ENCODE measurements at regions not wholly inside any gene's neighbourhood (a gene's known extent, or its start where the extent isn't known, plus 50 kb on each side); places are given as distances from the start of the nearest gene placed in this dataset.

DNA sequence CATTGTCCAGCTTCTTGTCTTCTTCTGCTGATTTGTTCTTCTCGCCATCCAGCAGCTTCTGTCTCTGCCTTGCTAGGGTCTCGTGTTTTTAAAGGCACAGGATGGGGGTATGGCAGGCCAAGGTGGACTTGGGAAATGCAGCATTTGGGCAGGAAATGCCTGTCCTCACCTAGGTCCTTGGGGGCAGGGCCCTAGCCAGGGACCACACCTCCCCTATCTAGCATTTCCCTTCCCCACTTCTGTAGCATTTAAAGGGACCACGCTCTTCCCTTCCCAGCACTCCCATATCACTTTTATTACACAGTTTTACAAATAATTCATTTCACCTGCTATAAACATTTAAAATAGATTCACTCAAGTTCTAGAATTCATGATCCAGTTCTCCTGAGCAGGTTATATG is 315.4 kb upstream of the LMCD1 start:
- in situ Hi-C loops (cut with MboI; ENCODE audit: low sequenced_read_pairs) = no loop called here

DNA sequence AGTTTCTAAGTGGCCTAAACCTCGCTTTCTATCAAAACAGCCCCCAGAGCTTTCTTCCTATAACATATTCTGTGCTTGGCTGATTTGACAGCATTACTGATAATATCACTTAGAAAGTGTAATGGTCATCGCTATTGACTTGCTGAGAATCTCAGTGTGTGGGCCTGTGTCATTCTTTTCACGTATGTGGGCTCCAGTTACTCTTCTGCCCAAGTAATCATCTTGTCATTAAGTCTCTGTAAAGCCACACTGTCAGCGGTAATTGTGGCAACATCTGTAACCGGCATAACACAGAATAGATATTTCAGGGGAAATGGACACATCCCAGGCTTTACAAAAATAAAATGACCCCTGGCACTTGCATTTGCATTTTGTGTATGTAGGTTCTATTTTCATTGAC is 313.6 kb upstream of the LMCD1 start:
- in situ Hi-C loops (cut with MboI; ENCODE audit: low sequenced_read_pairs) = no loop called here

DNA sequence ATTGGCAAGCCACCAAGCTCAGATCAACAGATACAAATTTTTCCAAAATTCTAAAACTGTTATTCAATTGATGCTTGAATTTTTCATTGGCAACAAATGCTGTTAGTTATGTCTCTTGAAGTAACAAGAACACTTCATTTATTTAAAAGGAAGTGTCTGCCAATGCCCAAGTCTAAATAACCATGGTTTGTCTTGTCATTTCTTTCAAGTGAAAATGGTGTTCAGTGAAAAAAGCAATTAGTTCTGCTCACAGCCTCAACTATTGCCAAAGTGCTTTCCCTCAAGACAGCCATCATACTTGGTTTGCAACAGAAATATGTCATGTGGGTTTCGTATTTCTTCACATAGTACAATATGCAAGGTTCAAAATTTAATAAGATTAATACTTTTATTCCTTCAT is 312.6 kb upstream of the LMCD1 start:
- in situ Hi-C loops (cut with MboI; ENCODE audit: low sequenced_read_pairs) = no loop called here

DNA sequence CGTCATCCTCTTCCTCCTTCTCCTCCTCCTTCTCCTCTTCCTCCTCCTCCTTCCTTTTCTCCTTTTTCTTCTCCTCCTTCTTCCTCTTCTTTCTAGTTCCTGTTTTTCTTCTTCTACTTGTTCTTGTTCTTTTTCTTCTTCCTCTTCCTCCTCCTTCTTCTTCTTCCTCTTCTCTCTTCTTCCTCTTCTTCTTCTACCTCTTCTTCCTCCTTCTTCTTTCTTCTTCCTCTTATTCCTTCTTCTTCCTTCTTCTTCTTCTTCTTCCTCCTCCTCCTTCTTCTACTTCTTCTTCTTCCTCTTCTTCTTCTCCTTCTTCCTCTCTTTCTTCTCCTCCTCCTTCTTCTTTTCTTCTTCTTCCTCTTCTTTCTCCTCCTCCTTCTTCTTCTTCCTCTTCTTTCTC is 310.2 kb upstream of the LMCD1 start:
- in situ Hi-C loops (cut with MboI; ENCODE audit: low sequenced_read_pairs) = no loop called here

DNA sequence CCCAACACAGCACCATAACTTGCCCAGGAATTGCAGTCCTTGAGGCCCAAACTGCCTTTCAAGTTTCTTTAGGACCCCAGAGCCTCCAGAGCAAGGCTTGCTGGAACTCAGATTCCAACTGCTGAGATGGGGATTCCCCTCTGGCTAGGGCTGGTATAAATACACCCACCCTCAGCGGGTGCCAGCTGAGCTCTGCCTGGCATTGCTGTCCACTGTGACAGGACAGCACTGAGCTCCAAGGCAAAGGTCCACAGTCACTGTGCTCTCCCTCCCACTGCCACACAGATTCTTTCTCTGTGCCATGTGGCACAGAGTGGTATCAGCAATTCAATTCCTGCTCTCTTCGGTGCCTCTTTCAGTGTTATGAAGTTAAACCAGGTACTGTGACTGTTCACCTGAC is 304.2 kb upstream of the LMCD1 start:
- in situ Hi-C loops (cut with MboI; ENCODE audit: low sequenced_read_pairs) = no loop called here

DNA sequence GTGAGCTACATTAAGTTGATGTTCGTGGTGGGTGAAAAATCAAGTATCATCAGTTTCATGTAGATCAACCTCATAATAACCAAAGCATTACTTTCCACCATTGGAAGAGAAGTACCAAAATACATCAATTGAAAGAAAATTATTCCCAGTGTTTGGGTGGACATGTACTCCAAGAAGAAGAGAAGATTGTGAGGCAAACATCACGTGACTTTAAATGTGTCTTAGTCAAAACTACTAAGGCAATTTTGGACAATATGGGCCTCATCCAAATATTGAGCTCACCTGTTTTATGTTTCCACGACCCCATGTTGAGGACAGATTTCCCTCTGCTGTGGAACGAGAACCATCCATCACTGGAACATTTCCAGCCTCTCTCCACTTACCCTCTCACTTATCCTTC is 303.0 kb upstream of the LMCD1 start:
- in situ Hi-C loops (cut with MboI; ENCODE audit: low sequenced_read_pairs) = no loop called here

DNA sequence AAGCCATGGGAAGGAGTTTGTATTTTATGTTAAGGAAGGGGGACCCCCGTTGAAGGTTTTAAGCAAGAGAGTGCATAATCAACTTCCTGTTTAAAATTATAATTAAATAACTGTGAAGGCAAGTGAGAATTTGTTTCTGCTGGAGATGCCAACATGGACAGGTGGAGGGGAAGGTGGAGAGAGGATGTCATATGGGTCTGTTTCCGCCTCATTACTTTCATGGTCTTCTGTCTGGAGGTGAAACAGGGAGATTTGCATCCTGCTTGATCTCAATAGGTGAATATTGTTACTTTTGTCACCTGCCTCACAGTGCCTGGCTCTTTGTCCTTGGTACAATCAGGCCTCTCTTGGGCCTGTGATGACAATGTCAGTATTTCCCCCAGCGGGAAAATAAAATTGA is 300.6 kb upstream of the LMCD1 start:
- in situ Hi-C loops (cut with MboI; ENCODE audit: low sequenced_read_pairs) = no loop called here

DNA sequence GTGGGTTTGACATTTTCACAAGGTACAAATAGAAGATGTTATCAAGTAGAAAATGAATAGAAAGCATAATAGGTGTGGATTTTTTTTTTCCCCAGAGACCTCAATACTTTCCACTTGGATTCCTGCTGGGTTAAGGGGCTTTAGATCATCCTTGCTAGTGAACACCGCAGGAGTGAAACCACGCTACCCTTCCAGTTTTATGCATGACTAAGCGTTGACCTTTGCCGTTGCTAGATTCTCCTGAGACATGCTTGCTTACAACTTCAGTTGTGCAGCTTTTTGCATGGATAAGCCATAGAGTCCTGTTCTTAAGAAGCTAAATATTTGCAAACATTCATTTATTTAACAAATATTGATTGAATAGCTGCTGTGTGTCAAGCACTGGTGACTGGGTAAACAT is 299.7 kb upstream of the LMCD1 start:
- in situ Hi-C loops (cut with MboI; ENCODE audit: low sequenced_read_pairs) = no loop called here

DNA sequence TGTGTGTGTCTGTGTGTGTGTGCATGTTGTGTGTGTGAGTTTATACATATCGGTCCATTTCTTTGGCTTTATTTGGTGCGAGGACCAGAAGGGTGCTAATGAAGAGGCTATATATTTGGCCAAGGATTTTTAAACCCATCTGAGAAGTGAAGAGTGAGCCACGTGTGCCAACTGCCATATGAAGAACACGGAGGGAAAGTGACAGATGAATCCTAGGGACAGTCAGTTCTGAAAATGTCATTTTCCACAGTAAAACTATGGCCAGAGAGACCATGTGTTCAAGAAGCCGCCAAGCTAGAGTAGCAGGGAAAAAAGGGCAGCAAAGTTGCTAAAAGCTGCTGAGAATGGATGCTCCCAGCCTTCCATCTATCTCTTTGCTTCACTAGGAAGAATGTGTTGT is 297.3 kb upstream of the LMCD1 start:
- in situ Hi-C loops (cut with MboI; ENCODE audit: low sequenced_read_pairs) = no loop called here

DNA sequence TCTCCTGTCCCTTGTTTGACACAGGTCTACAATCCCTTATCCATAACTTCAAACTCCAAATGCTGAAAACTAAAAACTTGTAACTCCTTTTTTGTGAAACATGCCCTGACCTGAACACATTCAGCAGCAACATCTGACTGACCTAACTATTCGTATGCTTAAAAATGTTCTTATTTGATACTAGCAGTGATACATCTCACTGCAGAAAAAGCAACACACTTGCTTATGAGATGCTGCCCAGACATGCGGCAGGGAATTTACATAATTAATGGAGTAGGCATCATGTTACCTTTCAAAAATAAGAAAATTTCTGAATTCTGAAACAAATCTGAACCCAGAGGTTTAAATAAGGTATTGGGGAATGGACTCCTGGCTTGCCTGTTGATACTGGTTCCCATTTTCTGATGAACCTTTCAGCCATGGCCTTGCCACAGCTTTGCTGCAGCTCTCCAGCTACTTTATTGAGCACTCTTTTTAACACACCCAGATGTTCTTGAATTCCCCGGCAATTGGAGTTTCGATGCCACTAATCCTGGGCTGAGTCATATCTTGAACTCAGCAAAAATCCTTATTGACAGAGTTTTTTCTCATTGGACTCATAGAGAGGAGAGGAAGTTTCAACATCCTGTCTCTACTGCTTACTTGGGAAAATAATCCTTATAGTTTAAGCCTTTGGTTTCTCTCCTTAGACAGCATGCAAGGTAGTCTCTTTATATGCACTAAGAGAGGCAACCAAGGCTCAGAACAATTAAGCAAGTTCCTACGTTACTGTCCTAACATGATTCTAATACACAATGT is 296.6 kb upstream of the LMCD1 start:
- in situ Hi-C loops (cut with MboI; ENCODE audit: low sequenced_read_pairs) = no loop called here

DNA sequence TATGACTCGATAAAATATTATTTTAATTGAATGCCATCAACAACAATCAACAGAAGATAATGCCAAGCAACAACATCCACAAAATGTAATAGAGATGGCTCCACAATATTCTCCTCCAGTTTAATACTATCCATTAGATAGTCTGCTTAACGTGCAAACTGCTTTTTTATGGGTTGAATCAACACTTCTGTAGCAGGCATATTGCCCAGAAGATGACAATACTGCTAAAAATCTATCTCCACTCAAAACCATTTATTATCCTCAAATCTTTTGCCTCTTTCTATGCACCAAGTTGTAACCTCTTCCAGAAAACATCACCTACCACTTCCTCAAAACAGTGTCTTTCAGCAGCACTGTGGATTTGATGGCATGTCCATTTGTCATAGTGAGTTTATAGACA is 295.7 kb upstream of the LMCD1 start:
- in situ Hi-C loops (cut with MboI; ENCODE audit: low sequenced_read_pairs) = no loop called here

DNA sequence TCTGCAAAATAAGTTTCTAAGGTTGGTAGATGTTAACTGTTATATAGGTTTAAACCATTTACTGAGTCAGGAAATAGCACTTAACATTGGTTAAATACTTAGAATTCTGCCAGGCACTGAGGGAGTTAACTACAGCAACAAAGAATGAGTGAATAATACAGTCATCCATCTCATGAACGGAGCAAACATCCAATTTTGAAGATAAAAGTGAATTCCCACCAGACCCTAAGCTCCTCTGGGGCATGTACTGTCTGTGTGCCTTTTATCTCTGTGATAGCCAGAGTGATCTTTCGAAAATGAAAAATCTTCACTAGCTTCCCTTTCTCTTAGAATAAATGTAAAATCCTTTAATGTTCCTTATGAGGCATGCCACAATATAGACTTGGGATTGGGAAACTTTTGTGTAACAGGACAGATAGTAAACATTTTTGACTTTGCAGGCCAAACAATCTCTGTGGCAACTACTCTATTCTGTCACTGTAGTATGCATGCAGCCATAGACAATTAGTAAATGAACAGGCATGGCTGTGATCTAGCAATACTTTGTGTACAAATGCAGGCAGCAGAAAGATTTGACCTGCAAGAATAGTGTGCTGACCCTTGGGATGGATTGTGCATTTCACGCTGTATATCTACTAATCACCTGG is 294.5 kb upstream of the LMCD1 start:
- in situ Hi-C loops (cut with MboI; ENCODE audit: low sequenced_read_pairs) = no loop called here

DNA sequence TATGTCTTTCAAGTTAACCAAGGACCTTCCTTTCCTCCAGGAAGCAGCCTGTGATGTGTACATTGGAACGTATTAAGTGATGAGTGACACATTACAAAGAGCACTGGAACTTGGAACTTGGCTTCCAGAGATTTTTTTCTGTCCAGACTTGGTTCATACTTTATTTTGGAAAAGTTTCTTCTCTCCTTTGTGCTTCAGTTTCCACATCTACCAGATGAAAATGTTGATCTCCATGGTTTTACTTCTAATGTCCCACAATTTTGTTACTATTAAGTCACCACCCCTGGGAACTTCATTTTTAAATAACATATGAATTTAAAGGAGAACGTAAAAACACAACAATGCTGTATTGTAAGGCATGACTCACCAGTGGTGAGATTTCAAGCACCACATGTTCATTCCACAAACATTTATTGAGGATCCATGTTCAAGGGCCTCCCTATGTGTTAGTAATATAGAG is 290.7 kb upstream of the LMCD1 start:
- in situ Hi-C loops (cut with MboI; ENCODE audit: low sequenced_read_pairs) = no loop called here

DNA sequence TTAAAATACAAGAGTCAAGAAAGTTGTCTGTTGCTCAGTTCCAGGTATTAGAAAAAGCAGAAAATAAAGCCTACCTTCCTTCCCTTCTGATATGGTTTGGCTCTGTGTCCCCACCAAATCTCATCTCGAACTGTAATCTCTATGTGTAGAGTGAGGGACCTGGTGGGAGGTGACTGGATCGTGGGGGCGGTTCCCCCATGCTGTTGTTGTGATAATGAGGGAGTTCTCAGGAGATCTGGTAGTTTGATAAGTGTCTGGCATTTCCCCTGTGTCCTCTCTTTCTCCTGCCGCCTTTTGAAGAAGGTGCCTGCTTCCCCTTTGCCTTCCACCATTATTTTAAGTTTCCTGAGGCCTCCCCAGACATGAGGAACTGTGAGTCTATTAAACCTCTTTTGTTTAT is 288.8 kb upstream of the LMCD1 start:
- in situ Hi-C loops (cut with MboI; ENCODE audit: low sequenced_read_pairs) = no loop called here

DNA sequence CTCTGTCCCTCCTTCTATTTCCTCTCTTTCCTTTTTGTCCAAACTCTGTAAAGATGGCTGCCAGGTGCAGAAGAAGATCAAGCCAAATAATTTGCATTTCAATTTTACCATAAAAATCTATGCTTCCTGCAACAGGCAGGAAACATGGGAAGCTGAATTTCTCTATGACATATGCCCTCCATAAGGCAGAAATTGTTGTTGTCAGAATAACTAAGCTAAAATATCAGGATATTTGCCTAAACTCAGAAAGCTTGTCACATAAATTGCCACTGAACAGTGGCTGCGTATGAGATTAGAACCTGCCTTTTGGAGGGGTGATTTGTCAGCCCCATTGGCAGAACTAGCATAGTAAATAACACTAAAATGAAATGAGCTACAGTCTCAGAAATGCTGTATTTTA is 288.3 kb upstream of the LMCD1 start:
- in situ Hi-C loops (cut with MboI; ENCODE audit: low sequenced_read_pairs) = no loop called here

DNA sequence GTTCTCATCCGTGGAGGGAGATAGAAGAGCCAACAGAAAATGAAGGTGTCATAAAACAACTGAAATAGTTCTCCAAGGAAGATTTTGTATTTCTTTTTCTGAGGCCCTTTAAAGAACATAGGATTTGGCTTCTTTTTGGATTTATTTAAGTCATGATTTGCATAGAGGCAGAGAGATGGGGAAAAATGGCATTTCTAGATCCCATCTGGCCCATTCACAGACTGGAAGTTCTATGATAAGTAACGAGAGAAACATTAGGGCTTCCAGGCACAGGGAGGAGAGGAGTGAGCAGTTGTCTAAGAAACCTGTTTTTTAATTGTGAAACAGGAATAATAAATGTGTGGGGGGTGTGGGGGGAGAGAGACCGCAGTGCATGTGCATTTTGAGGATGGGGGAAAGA is 285.8 kb upstream of the LMCD1 start:
- in situ Hi-C loops (cut with MboI; ENCODE audit: low sequenced_read_pairs) = no loop called here

DNA sequence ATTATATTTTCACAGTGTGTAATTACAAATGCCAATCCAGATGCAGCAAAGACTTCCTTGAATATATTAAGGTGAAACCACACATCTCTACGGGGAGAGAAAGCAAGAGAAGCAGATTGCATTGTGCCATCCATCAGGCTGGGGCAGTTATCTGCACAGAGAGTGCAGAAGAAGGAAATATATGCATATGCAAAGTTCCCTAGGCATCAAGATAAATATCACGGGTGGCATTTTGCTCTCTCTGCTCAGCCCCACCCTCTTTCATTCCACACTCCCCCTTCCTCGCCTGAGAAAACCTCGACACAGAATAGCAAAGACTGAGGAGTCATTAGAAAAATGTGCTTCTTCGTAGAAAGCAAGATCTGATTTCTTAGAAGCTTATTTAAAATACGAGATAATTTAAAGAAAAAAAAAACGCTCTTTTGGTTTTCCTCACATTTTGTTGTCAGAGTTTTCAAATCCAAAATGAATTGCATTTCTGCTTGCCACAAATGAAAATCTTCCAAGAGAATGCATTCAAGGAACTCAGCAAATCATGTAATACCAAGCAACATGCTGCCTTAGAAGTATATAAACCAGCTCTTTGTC is 283.2 kb upstream of the LMCD1 start:
- in situ Hi-C loops (cut with MboI; ENCODE audit: low sequenced_read_pairs) = no loop called here

DNA sequence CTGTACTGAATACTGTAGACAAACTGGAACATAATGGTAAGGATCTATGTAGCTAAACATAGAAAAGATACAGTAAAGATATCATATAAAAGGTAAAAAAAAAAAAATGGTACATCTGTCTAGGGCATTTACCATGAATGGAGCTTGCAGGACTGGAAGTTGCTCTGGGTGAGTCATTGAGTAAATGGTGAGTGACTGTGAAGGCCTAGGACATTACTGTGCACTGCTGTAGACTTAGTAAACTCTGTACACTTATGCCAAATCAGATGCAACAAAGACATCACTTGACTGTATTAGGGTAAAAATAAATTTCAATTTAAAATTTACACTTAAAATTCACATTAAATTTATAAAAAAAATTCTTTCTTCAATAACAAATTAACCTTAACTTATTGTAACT is 281.3 kb upstream of the LMCD1 start:
- in situ Hi-C loops (cut with MboI; ENCODE audit: low sequenced_read_pairs) = no loop called here

DNA sequence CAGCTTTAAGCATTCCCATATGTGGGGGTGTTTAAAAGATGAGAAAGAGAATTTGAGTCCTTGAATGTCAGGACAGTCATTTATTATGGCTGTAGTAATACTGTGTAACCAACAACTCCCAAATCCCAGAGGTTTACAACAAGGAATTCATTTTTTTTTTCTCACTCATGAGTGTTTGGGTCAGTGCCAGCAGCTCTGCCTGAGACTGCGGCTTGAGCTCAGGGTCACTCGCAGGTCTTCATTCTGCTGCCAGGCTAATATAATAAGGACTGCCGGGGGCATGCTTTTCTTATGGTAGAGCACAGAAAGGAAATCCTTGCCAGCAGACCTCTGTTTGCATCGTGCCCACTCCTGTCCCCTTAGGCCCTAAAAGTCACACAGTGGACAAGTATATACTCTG is 277.9 kb upstream of the LMCD1 start:
- in situ Hi-C loops (cut with MboI; ENCODE audit: low sequenced_read_pairs) = no loop called here

DNA sequence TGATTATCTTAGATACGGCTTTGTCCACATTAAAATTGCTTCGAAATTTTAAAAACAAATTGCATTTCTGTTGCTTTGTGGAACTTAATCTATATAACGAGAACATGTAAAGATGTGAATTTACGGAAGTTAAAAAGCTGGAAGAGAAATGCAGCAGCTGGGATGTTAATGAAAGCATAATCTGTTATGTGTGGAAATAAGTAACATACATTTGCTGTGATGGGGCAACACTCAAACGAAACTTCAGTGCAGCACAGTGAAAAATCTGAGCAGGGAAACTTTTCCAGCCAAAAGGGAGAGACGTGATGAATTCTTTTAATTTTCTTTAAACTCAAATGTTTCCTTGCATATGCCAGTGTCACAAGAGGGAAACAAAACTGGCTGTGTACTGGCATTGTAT is 276.7 kb upstream of the LMCD1 start:
- in situ Hi-C loops (cut with MboI; ENCODE audit: low sequenced_read_pairs) = no loop called here

DNA sequence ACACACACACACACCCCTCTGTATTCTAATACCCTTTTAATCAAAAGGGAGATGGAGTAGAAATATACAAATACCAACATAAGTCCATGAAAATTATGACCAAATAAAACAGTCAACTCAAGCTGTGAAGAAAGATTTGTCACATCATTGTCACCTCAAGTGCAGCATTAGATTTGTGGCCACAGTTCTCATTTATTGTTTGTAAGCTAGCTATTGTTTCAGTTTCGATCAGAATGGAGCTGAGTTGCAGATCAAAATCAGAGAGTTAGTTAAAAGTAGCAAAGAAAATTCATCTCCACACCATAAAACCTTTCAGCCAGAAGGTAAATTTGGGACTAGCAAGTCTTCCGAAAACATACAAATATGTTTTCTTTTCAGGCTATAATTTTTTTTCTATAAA is 267.7 kb upstream of the LMCD1 start:
- in situ Hi-C loops (cut with MboI; ENCODE audit: low sequenced_read_pairs) = no loop called here

DNA sequence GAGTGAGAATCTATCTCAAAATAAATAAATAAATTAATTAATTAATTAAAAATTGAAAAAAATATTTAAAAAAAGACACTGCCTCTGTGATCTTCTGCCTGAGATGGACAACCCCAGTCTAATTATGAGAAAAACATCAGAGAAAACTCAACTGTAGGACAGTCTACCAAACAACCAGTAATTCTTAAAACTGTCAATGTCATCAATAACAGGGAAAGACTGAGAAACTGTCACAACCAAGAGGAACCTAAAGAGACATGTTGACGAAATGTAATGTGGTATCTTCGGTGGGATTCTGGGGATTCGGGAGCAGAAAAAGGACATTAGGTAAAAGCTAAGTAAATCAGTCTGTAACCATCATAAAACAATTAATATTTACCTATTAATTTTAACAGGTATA is 265.4 kb upstream of the LMCD1 start:
- in situ Hi-C loops (cut with MboI; ENCODE audit: low sequenced_read_pairs) = no loop called here
